ENCODE measurements at regions not wholly inside any gene's neighbourhood (a gene's known extent, or its start where the extent isn't known, plus 50 kb on each side); places are given as distances from the start of the nearest gene placed in this dataset.

GRCh38 chr12:69019910-69020309, 86.9 kb upstream of the CPM start:
- POLR2A ChIA-PET = no interaction called here
- Mint-ChIP-seq H3K4me3 (no peak overlapping the region), H3K36me3 (no peaks in the 10 kb centered on the region), H3K4me1 (no peaks in the 10 kb centered on the region), H3K27ac (no peak overlapping the region), H3K27me3 (ENCODE audit: low read depth) (no peaks in the 10 kb centered on the region; the same call in none of the 2 replicates), H3K9me3 (peaks cover 9% of the 10 kb centered on the region)
- CTCF ChIA-PET = no interaction called here
- TF ChIP-seq MYBL2 (CRISPR knock-in tag; IDR thresholded peaks at IDR 0.05) (no peak), KAT7 (CRISPR knock-in tag; IDR thresholded peaks at IDR 0.05; ENCODE audit: borderline replicate concordance) (no peak), NR1H2 (CRISPR knock-in tag; IDR thresholded peaks at IDR 0.05) (no peak), MXD4 (CRISPR knock-in tag; IDR thresholded peaks at IDR 0.05; ENCODE audit: borderline replicate concordance) (no peak), FOXP1 (CRISPR knock-in tag; IDR thresholded peaks at IDR 0.05; ENCODE audit: borderline replicate concordance) (no peak), ZNF671 (CRISPR knock-in tag; IDR thresholded peaks at IDR 0.05) (no peak), ZNF532 (CRISPR knock-in tag; IDR thresholded peaks at IDR 0.05; ENCODE audit: borderline replicate concordance) (no peak), ETV6 (CRISPR knock-in tag; IDR thresholded peaks at IDR 0.05) (no peak), NFE2L1 (CRISPR knock-in tag; IDR thresholded peaks at IDR 0.05) (no peak), ZNF416 (CRISPR knock-in tag; IDR thresholded peaks at IDR 0.05) (no peak)
- TF ChIP-seq, protein P1, sequence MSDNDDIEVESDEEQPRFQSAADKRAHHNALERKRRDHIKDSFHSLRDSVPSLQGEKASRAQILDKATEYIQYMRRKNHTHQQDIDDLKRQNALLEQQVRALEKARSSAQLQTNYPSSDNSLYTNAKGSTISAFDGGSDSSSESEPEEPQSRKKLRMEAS (CRISPR knock-in tag; IDR thresholded peaks at IDR 0.05) = no peak
- TF ChIP-seq, protein P2, sequence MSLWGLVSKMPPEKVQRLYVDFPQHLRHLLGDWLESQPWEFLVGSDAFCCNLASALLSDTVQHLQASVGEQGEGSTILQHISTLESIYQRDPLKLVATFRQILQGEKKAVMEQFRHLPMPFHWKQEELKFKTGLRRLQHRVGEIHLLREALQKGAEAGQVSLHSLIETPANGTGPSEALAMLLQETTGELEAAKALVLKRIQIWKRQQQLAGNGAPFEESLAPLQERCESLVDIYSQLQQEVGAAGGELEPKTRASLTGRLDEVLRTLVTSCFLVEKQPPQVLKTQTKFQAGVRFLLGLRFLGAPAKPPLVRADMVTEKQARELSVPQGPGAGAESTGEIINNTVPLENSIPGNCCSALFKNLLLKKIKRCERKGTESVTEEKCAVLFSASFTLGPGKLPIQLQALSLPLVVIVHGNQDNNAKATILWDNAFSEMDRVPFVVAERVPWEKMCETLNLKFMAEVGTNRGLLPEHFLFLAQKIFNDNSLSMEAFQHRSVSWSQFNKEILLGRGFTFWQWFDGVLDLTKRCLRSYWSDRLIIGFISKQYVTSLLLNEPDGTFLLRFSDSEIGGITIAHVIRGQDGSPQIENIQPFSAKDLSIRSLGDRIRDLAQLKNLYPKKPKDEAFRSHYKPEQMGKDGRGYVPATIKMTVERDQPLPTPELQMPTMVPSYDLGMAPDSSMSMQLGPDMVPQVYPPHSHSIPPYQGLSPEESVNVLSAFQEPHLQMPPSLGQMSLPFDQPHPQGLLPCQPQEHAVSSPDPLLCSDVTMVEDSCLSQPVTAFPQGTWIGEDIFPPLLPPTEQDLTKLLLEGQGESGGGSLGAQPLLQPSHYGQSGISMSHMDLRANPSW (CRISPR knock-in tag; conservative IDR thresholded peaks at IDR 0.05; ENCODE audit: low read depth) = no peak
- no peak for DNase-seq (ENCODE audit: low spot score)
- ATAC-seq = no peak

GRCh38 chr12:69022674-69023073, 89.7 kb upstream of the CPM start:
- H3K9me3 Mint-ChIP-seq = peaks cover 9% of the 10 kb centered on the region
- ATAC-seq = no peak
- H3K27me3 Mint-ChIP-seq (ENCODE audit: low read depth) = no peaks in the 10 kb centered on the region
- no peaks in the 10 kb centered on the region for H3K36me3 Mint-ChIP-seq
- ChIA-PET CTCF (no interaction called here), POLR2A (no interaction called here)
- DNase-seq (ENCODE audit: low spot score) = no peak
- H3K4me3 Mint-ChIP-seq = no peak overlapping the region
- no peaks in the 10 kb centered on the region for H3K4me1 Mint-ChIP-seq
- H3K27ac Mint-ChIP-seq = no peak overlapping the region
- TF ChIP-seq ETV6 (CRISPR knock-in tag; IDR thresholded peaks at IDR 0.05) = no peak
- TF ChIP-seq, protein P3, sequence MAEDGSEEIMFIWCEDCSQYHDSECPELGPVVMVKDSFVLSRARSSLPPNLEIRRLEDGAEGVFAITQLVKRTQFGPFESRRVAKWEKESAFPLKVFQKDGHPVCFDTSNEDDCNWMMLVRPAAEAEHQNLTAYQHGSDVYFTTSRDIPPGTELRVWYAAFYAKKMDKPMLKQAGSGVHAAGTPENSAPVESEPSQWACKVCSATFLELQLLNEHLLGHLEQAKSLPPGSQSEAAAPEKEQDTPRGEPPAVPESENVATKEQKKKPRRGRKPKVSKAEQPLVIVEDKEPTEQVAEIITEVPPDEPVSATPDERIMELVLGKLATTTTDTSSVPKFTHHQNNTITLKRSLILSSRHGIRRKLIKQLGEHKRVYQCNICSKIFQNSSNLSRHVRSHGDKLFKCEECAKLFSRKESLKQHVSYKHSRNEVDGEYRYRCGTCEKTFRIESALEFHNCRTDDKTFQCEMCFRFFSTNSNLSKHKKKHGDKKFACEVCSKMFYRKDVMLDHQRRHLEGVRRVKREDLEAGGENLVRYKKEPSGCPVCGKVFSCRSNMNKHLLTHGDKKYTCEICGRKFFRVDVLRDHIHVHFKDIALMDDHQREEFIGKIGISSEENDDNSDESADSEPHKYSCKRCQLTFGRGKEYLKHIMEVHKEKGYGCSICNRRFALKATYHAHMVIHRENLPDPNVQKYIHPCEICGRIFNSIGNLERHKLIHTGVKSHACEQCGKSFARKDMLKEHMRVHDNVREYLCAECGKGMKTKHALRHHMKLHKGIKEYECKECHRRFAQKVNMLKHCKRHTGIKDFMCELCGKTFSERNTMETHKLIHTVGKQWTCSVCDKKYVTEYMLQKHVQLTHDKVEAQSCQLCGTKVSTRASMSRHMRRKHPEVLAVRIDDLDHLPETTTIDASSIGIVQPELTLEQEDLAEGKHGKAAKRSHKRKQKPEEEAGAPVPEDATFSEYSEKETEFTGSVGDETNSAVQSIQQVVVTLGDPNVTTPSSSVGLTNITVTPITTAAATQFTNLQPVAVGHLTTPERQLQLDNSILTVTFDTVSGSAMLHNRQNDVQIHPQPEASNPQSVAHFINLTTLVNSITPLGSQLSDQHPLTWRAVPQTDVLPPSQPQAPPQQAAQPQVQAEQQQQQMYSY (CRISPR knock-in tag; IDR thresholded peaks at IDR 0.05) = no peak
- TF ChIP-seq NFYB (CRISPR knock-in tag; conservative IDR thresholded peaks at IDR 0.05; ENCODE audit: low read depth) = no peak
- no peak for TF ChIP-seq E2F1 (CRISPR knock-in tag; IDR thresholded peaks at IDR 0.05)
- TF ChIP-seq SMAD4 (CRISPR knock-in tag; IDR thresholded peaks at IDR 0.05) = no peak
- TF ChIP-seq, protein P4, sequence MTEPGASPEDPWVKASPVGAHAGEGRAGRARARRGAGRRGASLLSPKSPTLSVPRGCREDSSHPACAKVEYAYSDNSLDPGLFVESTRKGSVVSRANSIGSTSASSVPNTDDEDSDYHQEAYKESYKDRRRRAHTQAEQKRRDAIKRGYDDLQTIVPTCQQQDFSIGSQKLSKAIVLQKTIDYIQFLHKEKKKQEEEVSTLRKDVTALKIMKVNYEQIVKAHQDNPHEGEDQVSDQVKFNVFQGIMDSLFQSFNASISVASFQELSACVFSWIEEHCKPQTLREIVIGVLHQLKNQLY (CRISPR knock-in tag; IDR thresholded peaks at IDR 0.05) = no peak
- no peak for TF ChIP-seq KAT7 (CRISPR knock-in tag; IDR thresholded peaks at IDR 0.05; ENCODE audit: borderline replicate concordance)
- TF ChIP-seq, protein P5, sequence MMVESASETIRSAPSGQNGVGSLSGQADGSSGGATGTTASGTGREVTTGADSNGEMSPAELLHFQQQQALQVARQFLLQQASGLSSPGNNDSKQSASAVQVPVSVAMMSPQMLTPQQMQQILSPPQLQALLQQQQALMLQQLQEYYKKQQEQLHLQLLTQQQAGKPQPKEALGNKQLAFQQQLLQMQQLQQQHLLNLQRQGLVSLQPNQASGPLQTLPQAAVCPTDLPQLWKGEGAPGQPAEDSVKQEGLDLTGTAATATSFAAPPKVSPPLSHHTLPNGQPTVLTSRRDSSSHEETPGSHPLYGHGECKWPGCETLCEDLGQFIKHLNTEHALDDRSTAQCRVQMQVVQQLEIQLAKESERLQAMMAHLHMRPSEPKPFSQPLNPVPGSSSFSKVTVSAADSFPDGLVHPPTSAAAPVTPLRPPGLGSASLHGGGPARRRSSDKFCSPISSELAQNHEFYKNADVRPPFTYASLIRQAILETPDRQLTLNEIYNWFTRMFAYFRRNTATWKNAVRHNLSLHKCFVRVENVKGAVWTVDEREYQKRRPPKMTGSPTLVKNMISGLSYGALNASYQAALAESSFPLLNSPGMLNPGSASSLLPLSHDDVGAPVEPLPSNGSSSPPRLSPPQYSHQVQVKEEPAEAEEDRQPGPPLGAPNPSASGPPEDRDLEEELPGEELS (CRISPR knock-in tag; IDR thresholded peaks at IDR 0.05) = no peak
- TF ChIP-seq GRHL2 (CRISPR knock-in tag; IDR thresholded peaks at IDR 0.05; ENCODE audit: insufficient replicate concordance, severe bottlenecking) = no peak
- no peak for TF ChIP-seq JUN (CRISPR knock-in tag; IDR thresholded peaks at IDR 0.05)
- no peak for TF ChIP-seq ELF4 (CRISPR knock-in tag; IDR thresholded peaks at IDR 0.05; ENCODE audit: low read depth)
